ENCODE measurements at regions not wholly inside any gene's neighbourhood (a gene's known extent, or its start where the extent isn't known, plus 50 kb on each side); places are given as distances from the start of the nearest gene placed in this dataset.
A peak's percentile ranks its signal among the peaks of the same experiment; 100 is the strongest.
"Not testable (repeated sequence)": the region's sequence is repeated elsewhere in the genome, so short reads cannot be mapped to it uniquely, and the experiment has no call there.

- TF ChIP-seq CTCF (conservative IDR thresholded peaks at IDR 0.05 in 1 of 2, IDR thresholded peaks at IDR 0.05 in 1 of 2; ENCODE audit: low read depth in 1 of 2, low read length in 2 of 2) (no peak), EZH2 (IDR thresholded peaks at IDR 0.05; ENCODE audit: low read length, missing control alignments) (no peak)
- DNase-seq (ENCODE audit: low read depth in 2 of 2): no peak
- H3K36me3 ChIP-seq (ENCODE audit: control insufficient read depth, insufficient read depth, low read length): no peaks in the 10 kb centered on the region
- no peak overlapping the region for H3K27ac ChIP-seq (ENCODE audit: insufficient read depth, low read length)
- no peak overlapping the region for H3K4me3 ChIP-seq (replicated peaks in 1 of 4; ENCODE audit: control extremely low read depth in 1 of 4, insufficient read depth in 1 of 4, low read depth in 3 of 4, low read length in 4 of 4)
- no peaks in the 10 kb centered on the region for H4K20me1 ChIP-seq (ENCODE audit: control insufficient read depth, extremely low read depth, insufficient read depth, low read length)
- H3K9ac ChIP-seq (ENCODE audit: insufficient read depth, low read length): no peak overlapping the region
- H3K27me3 ChIP-seq (ENCODE audit: control insufficient read depth, insufficient read depth, low read length): no peaks in the 10 kb centered on the region
- no peak overlapping the region for H2AFZ ChIP-seq (ENCODE audit: low read length)
- no peaks in the 10 kb centered on the region for H3K4me1 ChIP-seq (ENCODE audit: control insufficient read depth, extremely low read depth, insufficient read depth, low read length)
- H3K9me3 ChIP-seq (ENCODE audit: control insufficient read depth, insufficient read depth, low read depth, low read length): no peaks in the 10 kb centered on the region
- H3K79me2 ChIP-seq (ENCODE audit: control insufficient read depth, insufficient read depth, low read length): no peaks in the 10 kb centered on the region
- H3K4me2 ChIP-seq (ENCODE audit: extremely low read depth, insufficient read depth, low read length): no peak overlapping the region
These were observed 621.9 kb upstream of the CTNND2 start for GRCh38 chr5:12526113-12526512.

- Histone ChIP-seq H4K20me1 (ENCODE audit: control insufficient read depth, extremely low read depth, insufficient read depth, low read length) (no peaks in the 10 kb centered on the region), H3K4me2 (ENCODE audit: extremely low read depth, insufficient read depth, low read length) (no peak overlapping the region), H3K4me3 (replicated peaks in 1 of 4; ENCODE audit: control extremely low read depth in 1 of 4, insufficient read depth in 1 of 4, low read depth in 3 of 4, low read length in 4 of 4) (no peak overlapping the region), H3K36me3 (ENCODE audit: control insufficient read depth, insufficient read depth, low read length) (no peaks in the 10 kb centered on the region), H3K9me3 (ENCODE audit: control insufficient read depth, insufficient read depth, low read depth, low read length) (no peaks in the 10 kb centered on the region), H3K4me1 (ENCODE audit: control insufficient read depth, extremely low read depth, insufficient read depth, low read length) (no peaks in the 10 kb centered on the region), H3K79me2 (ENCODE audit: control insufficient read depth, insufficient read depth, low read length) (no peaks in the 10 kb centered on the region), H3K27ac (ENCODE audit: insufficient read depth, low read length) (no peak overlapping the region), H2AFZ (ENCODE audit: low read length) (no peak overlapping the region), H3K27me3 (ENCODE audit: control insufficient read depth, insufficient read depth, low read length) (no peaks in the 10 kb centered on the region), H3K9ac (ENCODE audit: insufficient read depth, low read length) (no peak overlapping the region)
- TF ChIP-seq EZH2 (IDR thresholded peaks at IDR 0.05; ENCODE audit: low read length, missing control alignments): no peak
- no peak for TF ChIP-seq CTCF (conservative IDR thresholded peaks at IDR 0.05 in 1 of 2, IDR thresholded peaks at IDR 0.05 in 1 of 2; ENCODE audit: low read depth in 1 of 2, low read length in 2 of 2)
- DNase-seq (ENCODE audit: low read depth in 2 of 2): peak in 1 of 2 donors; percentile 26
These were observed 617.9 kb upstream of the CTNND2 start for GRCh38 chr5:12522116-12522515.

- not testable (repeated sequence) for H2AFZ ChIP-seq (ENCODE audit: low read length); H3K9me3 ChIP-seq (ENCODE audit: control insufficient read depth, insufficient read depth, low read depth, low read length); H3K4me2 ChIP-seq (ENCODE audit: extremely low read depth, insufficient read depth, low read length); H3K9ac ChIP-seq (ENCODE audit: insufficient read depth, low read length); H3K27ac ChIP-seq (ENCODE audit: insufficient read depth, low read length); H3K4me3 ChIP-seq (replicated peaks in 1 of 4; ENCODE audit: control extremely low read depth in 1 of 4, insufficient read depth in 1 of 4, low read depth in 3 of 4, low read length in 4 of 4); H3K36me3 ChIP-seq (ENCODE audit: control insufficient read depth, insufficient read depth, low read length); DNase-seq (ENCODE audit: low read depth in 2 of 2); H4K20me1 ChIP-seq (ENCODE audit: control insufficient read depth, extremely low read depth, insufficient read depth, low read length); H3K27me3 ChIP-seq (ENCODE audit: control insufficient read depth, insufficient read depth, low read length); H3K79me2 ChIP-seq (ENCODE audit: control insufficient read depth, insufficient read depth, low read length); H3K4me1 ChIP-seq (ENCODE audit: control insufficient read depth, extremely low read depth, insufficient read depth, low read length)
These were observed 600.7 kb upstream of the CTNND2 start for GRCh38 chr5:12504983-12505382.

All from fibroblast of lung (primary cell).